Medulla oblongata (tissue), 1 donor: ENCODE measurements at regions not wholly inside any gene's neighbourhood (a gene's known extent, or its start where the extent isn't known, plus 50 kb on each side); places are given as distances from the start of the nearest gene placed in this dataset.
A peak's percentile ranks its signal among the peaks of the same experiment; 100 is the strongest.
"Not testable (repeated sequence)": the region's sequence is repeated elsewhere in the genome, so short reads cannot be mapped to it uniquely, and the experiment has no call there.

Source experiments
- DNase-seq: peaks from one replicate; pipeline ENCODE4 v3.0.0-alpha.2; 2015; ENCODE audit errors: extremely low spot score

- DNase-seq, result no peak
Observed at GRCh38 chrX:7522860-7523259, 320.1 kb upstream of the VCX start.

DNA sequence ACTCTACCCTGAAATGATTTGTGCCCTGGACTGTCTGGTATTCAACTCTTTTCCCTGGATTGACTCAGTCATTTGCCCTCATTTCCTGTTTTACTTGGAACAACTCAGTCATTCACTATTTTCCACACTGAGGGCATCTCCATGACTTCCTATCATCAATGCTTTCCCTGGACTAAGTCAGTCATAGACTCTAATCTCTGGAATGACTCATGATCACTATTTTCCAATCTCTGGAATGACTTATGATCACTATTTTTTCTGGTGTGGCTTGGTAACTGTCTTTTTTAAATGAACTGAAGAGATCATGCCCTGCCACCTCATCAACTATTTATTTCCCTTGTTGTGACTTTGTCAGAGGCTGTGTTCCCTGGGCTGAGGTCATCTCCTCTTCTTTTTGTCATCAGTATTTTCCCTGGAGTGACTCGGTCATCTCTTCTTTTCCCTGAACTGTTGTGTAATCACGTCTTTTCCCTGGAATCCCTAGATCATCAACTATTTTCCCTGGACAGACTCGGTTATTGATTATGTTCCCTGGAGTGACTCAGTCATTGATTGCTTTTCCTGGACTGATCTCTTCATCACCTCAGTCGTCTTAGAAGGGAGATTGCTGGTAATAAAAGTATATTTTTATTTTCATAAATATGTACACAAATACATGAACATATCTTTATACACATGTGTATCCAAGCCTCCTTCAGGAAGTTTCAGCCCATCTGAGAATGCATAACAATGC lies 327.1 kb upstream of the VCX start:
- DNase-seq, result no peak

DNA sequence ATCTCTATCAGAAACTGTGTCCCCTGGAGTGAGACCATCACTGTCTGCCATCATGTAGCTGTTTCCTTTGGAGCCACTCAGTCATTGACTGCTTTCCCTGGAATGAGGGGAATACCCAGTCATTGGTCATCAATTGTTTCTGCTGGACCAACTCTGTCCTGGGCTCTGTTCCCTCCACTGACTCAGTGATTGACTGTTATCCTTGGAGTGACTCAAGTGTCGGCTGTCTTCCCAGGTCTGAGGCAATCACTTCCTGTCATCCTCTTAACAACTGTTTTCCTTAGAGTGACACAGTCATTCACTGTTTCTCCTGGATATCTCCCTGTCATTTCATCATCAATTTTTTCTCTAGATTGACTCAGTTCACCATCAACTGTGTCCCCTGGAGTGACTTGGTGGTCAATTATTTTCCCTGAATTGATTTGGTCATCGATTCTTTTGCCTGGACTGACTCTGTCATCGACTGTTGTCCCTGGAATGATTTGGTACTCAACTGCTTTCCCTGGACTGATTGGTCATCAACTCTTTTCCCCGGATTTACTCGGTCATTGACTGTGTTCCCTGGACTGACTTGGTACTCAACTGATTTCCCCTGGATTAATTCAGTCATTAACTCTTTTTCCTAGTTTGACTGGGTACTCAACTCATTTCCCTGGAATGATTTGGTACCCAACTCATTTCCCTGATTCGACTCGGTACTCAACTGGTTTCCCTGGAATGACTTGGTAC lies 327.9 kb upstream of the VCX start:
- no peak for DNase-seq

GRCh38 chrX:7512845-7513244 lies 330.1 kb upstream of the VCX start:
- DNase-seq, result no peak

DNA sequence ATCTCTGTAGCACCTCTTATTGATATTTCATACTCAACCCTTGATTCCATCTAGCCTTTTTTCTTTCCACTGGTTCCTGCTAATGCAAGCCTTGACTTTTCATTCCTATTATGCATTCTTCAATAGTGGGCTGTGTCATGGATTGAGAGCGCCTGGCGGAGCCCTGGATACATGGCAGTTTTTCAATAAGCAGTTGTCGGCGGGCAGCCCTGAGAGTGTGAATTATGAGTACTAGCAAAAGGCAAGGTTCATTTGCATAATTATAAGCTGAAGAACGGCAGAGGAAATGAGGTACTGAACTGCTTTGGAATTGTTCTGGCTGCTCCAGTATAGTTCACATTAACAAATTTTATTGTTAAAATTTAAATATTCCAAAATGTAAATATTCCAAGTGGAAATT lies 339.7 kb upstream of the VCX start:
- DNase-seq, result peak; percentile 16

DNA sequence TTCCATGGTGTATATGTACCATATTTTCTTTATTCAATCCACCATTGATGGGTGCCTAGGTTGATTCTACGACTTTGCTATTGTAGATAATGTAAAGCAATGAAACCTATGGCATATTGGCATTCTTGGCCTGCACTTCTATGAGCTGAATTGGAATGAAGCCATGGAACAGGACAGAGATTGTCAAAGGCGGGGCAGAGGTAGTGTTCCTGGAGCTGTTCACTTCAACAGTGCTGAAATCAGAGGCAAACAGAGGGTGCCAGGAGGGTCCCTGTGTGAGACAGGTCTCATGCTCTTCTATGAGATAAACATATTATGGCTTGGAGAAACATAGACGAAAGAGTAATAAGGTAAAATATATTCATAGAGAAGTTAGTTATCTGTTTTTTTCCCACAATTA lies 342.6 kb upstream of the VCX start:
- DNase-seq, result no peak

DNA sequence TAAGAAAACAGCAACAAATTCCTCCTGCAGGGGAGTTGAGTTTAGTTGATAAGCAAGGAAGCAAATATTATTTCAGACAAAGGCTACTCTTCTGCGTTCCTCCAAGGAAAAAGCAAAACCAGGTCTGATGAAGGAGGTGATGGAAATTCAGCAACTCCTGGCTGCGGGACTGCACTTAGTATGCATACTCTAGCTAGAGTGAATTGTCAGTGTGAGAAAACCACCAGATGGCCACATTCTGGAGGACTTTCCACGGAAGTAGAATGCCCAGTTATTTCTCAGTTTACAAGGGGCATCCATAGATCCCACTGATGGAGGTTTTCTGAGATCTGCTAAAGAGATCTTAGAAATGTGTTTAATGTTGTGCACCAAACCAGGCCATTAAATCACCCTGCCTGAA lies 338.6 kb upstream of the PUDP start:
- no peak for DNase-seq

GRCh38 chrX:7485061-7485460 lies 337.1 kb upstream of the PUDP start:
- no peak for DNase-seq

DNA sequence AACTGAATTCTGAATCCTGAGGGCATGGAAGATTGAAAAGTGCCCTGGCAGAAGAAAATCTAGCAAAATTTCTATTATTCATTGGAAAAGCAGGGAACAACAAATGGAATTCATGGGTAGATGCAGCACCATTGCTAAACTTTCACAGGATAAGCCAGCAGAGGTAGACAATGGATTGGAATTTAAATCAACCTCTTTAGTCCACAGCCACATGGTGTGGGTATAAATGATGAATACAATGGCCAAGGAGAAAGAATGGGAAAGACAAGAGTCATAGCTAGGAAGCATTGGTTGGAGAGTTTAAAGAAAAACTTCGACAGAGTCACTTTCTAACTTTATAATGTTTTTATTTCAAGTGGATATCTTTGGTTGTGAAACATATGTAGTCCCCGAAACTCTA lies 332.8 kb upstream of the PUDP start:
- no peak for DNase-seq

DNA sequence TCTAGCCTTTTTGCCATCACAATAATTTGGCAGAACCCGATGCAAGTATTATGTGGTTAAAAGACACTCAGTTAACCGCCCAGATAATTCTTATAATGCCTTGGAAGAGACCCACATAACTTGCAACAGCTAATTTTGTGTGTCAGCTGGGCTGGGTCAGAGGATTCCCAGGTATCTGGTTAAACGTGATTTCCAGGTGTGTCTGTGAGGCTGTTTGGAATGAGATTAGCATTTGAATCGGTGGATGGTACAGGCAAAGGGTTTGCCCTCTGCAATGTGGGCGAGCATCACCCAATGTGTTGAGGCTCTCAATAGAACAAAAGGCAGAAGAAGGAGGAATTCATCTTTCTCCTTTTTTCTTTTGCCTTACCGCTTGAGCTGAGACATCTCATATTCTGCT lies 314.2 kb upstream of the PUDP start:
- DNase-seq, result no peak

DNA sequence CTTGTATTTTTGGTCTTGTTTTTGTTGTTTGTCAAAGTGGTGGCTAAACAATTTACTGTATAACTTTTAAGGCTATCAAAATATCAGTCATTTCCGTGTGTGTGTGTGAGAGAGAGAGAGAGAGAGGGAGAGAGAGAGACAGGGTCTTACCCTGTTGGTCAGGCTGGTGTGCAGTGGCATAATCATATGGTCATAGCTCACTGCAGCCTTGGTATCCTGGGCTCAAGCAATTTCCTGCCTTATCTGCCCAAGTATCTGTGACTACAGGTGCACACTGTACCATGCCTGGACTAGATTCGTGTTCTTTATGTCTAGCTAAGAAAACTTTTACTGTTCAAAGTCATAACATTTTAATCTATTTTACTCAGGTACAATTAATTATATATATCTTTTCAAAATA lies 313.1 kb upstream of the PUDP start:
- DNase-seq, result not testable (repeated sequence)

- no peak for DNase-seq
Observed at GRCh38 chrX:7447801-7448499, 300.0 kb upstream of the PUDP start.

DNA sequence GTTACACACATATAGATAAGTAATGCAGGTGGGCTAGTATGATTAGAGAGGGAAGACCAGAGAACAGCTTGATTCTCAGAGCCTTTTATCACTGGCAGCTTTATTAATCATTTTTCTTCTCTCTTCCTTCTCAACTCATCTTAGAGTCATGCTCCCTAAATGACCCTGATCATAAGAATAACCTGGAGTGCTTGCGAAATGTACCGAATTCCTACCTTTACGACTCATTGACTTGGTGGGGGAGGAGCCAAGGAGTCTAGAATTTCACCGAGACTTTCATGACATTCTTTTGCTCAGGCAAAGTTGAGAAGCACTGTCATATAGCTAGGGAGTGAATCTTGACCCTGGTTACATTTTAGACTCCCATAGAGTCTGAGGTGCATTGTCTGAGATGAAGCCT lies 298.9 kb upstream of the PUDP start:
- no peak for DNase-seq

DNA sequence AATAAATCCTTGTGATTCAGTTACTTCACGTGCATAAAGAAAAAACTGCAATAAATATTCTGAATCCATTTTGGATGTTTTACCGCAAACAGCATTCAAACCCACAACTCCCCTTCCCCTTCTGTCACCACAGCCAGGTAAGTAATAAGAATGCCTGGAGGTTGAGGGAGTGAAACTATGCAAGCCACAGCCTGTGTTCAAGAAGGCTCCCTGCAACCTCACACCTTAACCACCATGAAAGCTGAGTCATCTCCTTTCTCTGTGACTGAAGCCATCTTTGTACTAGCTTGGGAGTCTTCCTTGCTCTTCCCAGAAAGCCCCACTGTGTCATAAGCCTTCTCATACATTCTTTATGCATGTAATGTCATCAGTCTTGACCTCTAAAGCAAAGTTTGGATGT lies 297.0 kb upstream of the PUDP start:
- no peak for DNase-seq

- no peak for DNase-seq
Observed at GRCh38 chrX:7441586-7441985, 293.6 kb upstream of the PUDP start.

DNA sequence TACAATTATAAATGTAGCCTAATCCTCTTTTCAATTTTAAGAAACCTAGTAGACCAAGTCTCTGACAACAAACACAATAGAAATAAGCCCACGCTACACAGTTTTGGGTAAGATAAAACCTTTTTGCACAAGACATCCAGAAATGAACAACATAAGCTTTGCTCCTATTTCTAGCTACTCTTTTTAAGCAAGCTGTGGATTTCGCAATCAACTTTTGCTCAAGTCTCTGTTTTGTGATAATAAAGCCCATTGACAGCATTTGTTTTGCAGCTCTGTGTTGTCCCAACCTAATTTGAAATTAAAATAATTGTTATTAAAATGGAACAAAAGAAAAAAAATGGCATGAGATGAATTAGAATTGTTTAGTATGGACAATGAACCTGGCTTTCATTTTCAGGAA lies 287.9 kb upstream of the PUDP start:
- no peak for DNase-seq

DNA sequence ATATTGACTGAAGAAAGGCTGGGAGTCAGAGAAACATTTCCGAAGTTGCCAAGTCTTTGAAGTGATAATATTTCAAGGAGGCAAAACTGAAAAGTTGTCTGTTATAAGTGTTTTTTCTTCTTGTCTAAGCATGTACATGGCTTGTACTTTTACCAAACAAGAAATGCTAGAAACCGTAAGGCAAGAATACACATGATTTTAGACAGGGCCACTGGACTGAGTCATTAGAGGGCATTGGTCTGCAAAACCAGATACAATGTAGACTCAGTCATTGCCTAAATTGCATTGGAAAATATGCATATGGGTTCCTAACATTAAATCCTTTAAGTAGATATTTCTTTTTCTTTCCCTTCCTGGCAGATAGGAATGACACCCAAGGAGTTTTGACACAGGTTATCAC lies 284.9 kb upstream of the PUDP start:
- DNase-seq, result no peak

- DNase-seq, result no peak
Observed at GRCh38 chrX:7420717-7421116, 272.8 kb upstream of the PUDP start.

- DNase-seq, result no peak
Observed at GRCh38 chrX:7414753-7415152, 266.8 kb upstream of the PUDP start.

- DNase-seq, result no peak
Observed at GRCh38 chrX:7412840-7413239, 264.9 kb upstream of the PUDP start.

DNA sequence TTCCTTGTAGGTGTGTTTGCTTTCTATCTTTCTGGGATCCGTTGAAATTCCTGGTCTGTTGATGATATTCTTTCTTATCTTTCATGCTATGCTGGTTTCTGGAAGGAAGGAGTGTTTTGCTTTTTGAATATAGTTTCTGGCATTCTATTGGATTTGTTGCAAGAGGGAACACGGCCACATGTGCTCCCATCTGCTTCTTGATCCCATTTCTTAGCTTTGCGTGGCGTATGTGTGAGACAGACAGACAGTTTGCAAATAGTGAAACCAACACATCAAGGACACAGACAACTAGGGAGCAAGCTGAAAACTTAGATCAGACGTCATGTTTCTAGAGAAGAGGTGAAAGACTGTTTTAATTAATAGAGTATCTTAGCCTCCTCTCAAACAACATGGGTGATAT lies 261.9 kb upstream of the PUDP start:
- no peak for DNase-seq

DNA sequence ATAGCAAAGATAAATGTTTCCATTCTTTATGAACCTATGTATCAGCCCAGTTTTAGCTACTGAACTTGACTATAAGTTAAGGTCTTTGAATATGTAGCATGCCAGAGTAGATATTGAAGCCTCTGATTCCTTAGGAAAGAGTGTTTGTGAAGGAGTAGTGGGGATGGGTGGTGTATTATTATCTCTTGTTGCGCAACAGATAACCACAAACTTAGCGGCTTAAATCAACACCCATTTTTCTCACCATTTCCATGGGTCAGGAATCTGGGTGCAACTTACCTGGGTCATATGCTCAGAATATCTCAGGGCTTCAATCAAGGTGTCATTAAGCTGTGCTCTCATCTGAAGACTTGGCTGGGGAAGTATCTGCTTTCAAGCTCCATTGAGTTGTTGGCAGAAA lies 251.4 kb upstream of the PUDP start:
- no peak for DNase-seq

DNA sequence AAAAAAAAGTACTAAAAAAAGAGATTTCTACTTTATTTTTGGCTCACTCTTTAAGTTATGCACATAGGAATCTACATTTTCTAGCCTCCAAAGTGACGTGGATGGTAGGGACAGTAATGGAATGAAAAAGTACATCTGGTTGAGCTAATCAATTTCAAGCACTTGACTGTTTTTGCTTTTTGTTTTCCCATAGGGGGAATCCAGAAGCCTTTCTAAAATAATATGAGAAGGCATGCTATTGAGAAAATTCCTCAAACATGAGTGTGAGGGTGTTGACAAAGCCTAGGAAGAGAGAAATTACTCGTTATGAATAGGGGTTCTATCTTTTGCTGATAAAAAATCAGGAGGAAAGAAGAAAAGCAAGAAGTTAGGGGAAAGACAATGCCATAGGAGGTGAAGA lies 242.5 kb upstream of the PUDP start:
- DNase-seq, result no peak
